ENCODE measurements at regions not wholly inside any gene's neighbourhood (a gene's known extent, or its start where the extent isn't known, plus 50 kb on each side); places are given as distances from the start of the nearest gene placed in this dataset.
"Not testable (repeated sequence)": the region's sequence is repeated elsewhere in the genome, so short reads cannot be mapped to it uniquely, and the experiment has no call there.

GRCh38 chr10:78441694-78442093, 408.0 kb downstream of the RPS24 start:
- DNase-seq (ENCODE audit: low read depth in 4 of 4, low spot score in 2 of 4): no peak

DNA sequence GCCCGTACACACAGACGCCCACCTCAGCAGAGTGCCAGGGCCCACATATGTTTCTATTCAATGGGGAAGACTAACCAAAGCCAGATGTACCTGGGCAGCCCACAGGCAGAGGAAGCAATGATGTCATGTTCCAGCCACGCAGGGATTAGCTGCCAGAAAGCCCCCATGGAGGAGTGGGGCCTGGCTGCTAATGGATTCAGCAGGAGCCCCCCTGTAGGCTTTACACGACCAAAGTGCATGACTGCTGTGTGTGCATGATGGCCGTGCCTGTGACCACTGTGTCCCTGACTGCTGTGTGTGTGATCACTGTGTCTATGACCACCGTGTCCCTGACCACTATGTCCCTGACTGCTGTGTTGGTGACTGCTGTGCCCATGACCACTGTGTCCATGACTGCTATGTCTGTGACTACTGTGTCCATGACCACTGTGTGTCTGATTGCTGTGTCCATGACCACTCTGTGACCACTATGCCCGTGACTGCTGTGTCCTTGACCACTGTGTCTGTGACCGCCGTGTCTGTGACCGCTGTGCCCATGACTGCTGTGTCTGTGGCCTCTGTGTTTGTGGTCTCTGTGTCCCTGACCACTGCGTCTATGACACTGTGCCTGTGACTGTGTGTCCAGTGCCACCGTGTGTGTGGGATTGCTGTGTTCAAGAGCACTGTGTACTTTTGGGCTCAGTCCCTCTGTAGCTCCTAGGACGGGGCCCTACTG, 409.3 kb downstream of the RPS24 start:
- no peak for DNase-seq (ENCODE audit: low read depth in 4 of 4, low spot score in 2 of 4)

- DNase-seq (ENCODE audit: low read depth in 4 of 4, low spot score in 2 of 4): no peak
These were observed 410.4 kb downstream of the RPS24 start for GRCh38 chr10:78443900-78444571.

DNA sequence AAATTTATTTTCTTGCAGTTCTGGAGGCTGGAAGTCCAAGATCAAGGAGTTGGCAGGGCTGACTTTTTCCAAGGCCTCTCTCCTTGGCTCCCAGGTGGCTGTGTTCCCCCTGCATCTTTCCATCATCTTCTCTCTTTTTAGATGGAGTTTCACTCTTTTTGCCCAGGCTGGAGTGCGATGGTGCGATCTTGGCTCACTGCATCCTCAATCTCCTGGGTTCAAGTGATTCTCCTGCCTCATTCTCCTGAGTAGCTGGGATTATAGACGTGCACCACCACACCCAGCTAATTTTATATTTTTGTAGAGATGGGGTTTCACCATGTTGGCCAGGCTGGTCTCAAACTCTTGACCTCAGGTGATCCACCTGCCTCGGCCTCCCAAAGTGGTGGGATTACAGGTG, 411.1 kb downstream of the RPS24 start:
- DNase-seq (ENCODE audit: low read depth in 4 of 4, low spot score in 2 of 4): not testable (repeated sequence)

DNA sequence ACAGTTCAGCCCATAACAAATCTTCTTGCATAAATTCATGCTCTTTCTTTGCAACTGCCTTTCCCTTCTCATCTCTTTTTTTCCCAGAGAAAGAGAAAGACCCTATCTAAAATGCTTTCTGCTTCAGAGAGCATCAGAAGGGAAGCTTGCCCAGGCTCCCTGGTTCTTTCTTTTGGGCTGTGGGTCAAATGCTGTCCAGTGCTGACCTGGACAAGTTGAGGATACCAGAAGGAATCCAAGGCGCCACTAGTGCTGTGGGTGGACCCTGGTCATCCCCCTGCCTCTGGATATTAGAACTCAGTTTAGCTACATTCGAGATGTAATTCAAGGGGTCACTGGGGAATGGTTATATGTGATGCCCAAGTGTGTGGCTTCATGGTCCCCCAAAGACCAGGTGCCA, 411.6 kb downstream of the RPS24 start:
- no peak for DNase-seq (ENCODE audit: low read depth in 4 of 4, low spot score in 2 of 4)

DNA sequence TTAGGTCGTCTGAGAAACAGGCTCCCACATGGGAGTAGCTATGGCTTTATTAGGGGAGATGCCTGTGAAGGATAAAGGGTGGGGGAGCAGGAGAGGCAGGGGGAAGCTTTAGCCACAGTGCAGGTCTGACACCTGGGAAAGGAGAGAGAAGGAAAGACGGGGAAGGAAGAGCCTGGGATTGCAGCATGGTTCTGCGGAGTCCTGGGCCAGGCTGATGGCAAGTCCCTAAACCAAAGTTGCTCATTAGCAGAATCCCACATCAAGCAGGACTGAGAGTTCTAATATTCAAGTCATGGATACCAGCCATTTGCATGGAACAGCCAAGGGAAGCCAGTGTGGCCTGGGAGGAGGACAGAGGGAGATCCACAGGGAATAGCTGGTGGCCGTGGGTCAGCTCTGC, 414.8 kb downstream of the RPS24 start:
- no peak for DNase-seq (ENCODE audit: low read depth in 4 of 4, low spot score in 2 of 4)

- no peak for DNase-seq (ENCODE audit: low read depth in 4 of 4, low spot score in 2 of 4)
These were observed 415.3 kb downstream of the RPS24 start for GRCh38 chr10:78448994-78449418.

- no peak for DNase-seq (ENCODE audit: low read depth in 4 of 4, low spot score in 2 of 4)
These were observed 415.9 kb downstream of the RPS24 start for GRCh38 chr10:78449554-78449953.

GRCh38 chr10:78450239-78450638, 416.6 kb downstream of the RPS24 start:
- DNase-seq (ENCODE audit: low read depth in 4 of 4, low spot score in 2 of 4): no peak

DNA sequence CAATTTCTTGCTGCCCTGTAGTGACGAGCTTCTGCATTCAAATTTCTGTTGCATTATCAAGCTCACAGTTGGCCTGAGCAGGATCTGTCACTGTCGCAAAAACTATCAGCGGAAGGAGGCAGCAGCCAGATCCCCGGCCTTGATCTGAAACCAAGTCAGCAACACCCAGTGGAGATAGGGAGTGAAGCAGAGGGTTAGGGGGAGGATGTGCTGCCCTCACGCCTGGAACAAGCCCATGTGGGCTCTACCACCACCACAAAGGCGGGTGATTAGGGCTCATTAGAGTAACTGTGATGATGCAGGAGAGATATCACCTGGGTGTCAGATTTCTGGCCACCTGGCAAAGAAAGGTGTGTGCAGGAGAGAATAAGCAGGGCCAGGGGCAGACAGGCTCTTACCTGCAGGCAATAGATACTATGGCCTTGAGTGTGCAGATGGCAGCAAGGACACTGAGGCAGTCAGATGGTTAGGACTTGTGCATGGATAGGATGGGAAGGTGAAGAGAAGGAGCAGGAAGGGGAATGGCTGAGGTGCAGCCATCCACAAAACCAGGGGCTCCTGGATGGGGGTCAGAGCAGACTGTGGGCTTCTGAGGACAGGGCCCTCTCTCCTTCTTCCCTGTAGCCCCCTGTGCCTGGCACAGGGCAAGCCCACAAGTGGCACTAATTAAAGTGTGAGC, 417.3 kb downstream of the RPS24 start:
- DNase-seq (ENCODE audit: low read depth in 4 of 4, low spot score in 2 of 4): no peak

DNA sequence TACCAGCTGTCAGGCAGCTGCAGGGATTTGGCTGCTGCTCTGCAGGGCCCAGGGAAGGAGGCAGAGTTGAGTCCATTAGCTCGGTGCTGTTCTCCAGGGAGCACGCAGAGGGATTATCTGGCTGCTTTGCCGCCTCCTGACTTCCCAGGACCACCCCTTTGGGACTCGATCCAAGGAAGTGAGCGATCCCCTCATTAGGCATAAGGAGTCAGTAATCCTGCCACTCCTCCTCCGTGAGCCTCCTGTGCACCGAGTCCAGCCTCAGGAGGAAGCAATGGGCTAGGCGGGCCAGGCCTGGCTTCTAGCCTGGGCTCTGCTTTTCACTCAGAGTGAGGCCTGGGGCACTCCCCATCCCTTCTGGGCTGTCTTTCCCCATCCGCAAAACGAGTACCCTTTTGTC, 417.9 kb downstream of the RPS24 start:
- no peak for DNase-seq (ENCODE audit: low read depth in 4 of 4, low spot score in 2 of 4)

DNA sequence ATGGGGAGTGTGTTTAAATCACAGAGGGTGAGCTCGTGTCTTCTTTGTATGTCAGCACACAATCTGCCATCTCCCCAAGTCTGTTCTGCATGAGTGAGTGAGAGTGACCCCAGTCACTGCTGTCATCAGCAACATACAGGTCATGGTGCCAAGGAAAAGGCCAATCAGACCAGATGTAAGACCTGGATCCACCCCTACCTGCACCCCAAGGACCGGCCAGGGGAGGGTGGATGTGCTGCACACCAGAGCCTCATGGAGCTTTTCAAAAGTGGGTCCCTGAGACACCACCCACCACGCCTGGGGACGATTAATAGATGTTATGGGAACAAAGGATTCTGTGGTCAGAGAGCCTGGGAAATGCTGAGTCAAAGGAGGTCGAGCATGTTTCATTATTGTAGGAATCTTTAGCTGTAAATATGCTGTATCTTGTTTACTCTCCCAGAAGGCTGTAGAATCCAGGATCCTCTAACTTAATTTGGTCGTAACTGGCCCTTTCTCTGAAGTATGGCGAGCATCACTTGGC, 420.5 kb downstream of the RPS24 start:
- no peak for DNase-seq (ENCODE audit: low read depth in 4 of 4, low spot score in 2 of 4)

DNA sequence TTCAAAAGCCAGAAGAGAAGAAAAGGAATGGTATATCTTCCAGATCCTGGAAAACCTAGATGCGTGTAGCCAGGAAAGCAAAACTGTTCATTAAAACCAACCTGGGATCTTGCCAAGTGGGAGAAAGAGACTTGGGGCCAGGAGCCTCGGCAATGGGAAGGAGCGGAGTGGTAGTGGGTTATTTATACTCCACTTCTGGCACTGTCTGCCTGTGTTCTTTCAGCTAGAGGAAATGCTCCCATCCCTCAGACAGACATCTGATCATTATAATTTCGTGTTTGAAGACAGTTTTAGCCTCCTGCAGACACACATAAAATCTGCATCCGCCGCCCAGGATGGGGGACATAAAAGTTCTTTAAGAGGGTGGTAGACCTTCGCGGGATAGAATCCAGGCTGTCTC, 421.6 kb downstream of the RPS24 start:
- no peak for DNase-seq (ENCODE audit: low read depth in 4 of 4, low spot score in 2 of 4)

GRCh38 chr10:78455811-78456210, 422.1 kb downstream of the RPS24 start:
- DNase-seq (ENCODE audit: low read depth in 4 of 4, low spot score in 2 of 4): no peak

GRCh38 chr10:78456649-78457400, 423.2 kb downstream of the RPS24 start:
- no peak for DNase-seq (ENCODE audit: low read depth in 4 of 4, low spot score in 2 of 4)

DNA sequence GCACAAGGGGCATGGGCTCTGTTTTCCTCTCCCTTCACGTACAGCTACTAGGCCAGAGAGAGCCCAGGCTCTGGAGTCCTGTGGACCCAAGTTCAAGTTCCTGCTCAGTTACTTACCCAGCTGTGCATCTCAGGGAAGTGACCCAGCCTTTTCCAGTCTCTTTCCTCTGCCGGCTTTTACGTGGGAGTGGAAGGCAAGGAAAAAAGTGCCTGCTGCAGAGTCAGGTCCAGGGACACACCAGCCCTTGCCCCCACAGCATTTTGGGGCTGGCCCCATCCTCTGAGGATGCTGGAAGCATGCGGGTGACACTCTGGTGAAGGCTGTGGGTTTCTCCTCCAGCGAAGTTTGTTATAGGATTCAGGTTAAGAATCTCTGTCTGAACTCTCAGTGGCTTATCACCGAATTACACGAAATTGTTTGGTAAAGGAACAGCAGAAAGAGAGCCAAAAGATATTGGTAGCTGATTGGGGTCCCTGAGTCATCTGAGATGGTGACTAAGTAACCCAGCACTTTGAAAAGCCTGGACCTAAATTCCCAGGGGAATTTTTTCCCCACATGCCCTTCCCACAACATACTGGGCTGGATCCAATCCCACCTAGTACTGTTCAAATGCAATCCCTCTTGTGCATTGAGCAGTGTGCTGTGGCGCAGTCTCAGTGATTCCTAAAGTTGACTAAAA, 424.3 kb downstream of the RPS24 start:
- no peak for DNase-seq (ENCODE audit: low read depth in 4 of 4, low spot score in 2 of 4)

DNA sequence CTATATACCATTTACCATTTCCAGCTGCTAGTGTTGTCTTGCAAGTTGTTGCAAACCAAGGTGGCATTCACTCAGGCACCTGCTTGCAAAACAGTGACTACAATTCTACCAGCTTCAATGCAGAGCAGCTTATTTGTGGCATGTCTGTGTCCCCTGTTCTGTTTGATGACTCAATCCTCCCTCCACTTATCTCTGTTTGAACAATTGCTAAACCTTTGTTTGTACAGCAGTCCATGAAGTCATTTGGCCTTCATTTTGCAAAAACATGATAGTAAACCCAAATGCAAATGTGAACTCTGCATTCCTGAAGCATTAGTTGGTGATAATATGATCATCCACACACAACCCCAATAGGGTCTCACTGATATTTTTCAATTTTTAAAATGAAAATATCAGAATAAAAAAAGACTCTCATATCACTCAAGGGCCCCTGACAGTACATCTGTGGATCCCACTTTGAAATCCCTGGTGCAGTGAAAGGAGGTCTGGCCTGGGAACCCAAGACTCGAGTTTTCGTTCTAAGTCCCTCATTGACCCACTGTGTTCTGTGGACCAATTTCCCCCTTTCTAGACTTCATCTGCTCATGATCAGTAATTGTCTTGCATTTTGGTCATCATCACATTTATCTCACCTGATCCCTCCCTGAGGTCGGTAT, 425.4 kb downstream of the RPS24 start:
- no peak for DNase-seq (ENCODE audit: low read depth in 4 of 4, low spot score in 2 of 4)

- no peak for DNase-seq (ENCODE audit: low read depth in 4 of 4, low spot score in 2 of 4)
These were observed 426.0 kb downstream of the RPS24 start for GRCh38 chr10:78459639-78460037.

DNA sequence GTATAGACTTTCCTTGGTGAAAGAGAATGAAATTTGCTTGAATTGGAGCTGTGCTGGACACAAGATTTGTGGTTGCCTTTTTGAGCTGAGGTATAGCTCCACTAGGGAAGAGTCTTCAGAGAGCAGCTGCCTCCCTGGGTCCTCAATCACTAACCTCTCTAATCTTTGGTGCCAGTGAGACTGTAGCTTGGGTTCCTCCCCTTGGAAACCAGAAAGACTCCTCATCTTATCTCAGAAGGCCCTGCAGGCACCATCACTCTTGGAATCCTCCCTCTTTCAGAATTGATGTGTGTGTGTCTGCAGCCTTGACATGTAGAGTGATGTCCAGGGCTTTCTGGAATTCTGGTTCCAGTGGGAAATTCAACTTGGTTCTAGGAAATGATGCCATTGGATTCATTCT, 426.5 kb downstream of the RPS24 start:
- DNase-seq (ENCODE audit: low read depth in 4 of 4, low spot score in 2 of 4): no peak

DNA sequence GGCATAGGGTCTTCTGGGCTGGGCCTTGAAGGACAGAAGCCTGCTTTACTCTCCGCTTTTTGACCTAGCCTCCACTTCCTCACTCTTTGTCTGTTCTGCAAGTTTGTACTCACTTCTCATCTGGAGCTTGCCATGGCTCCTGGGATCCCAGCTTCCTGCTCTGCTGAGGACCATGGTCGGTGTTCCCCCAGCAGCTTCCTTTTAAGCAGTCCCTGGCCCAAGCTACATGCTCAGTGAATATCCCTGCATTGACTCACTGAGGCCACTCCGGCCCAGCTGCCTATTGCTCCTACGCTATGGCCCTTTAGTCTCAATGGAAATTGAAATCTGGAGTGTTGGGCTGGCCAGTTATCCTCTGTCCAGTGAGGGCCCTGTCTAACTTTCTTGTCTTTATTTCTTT, 427.7 kb downstream of the RPS24 start:
- DNase-seq (ENCODE audit: low read depth in 4 of 4, low spot score in 2 of 4): no peak
